SK-N-SH treated with all-trans-retinoic acid at 6 μM for 48 hours (cell line): ENCODE measurements at regions not wholly inside any gene's neighbourhood (a gene's known extent, or its start where the extent isn't known, plus 50 kb on each side); places are given as distances from the start of the nearest gene placed in this dataset.

Experiments
- BACH2 ChIP-seq: fragments of 250-450 bp; sonication (Bioruptor Pico); IDR thresholded peaks from 2 replicates; pipeline ENCODE4 v1.9.0; 2021; ENCODE audit warnings: mild to moderate bottlenecking, borderline replicate concordance
- CREB5 ChIP-seq: fragments of 250-450 bp; sonication (Bioruptor Pico); IDR thresholded peaks from 2 replicates; pipeline ENCODE4 v1.5.1; 2020; ENCODE audit warnings: low read depth, mild to moderate bottlenecking, moderate library complexity
- PATZ1 ChIP-seq: fragments of 250-450 bp; sonication (Bioruptor Pico); IDR thresholded peaks from 2 replicates; pipeline ENCODE4 v1.8.0; 2020; ENCODE audit warnings: mild to moderate bottlenecking, moderate library complexity, borderline replicate concordance
- POU6F1 ChIP-seq: fragments of 250-450 bp; sonication (Bioruptor Pico); IDR thresholded peaks from 2 replicates; pipeline ENCODE4 v1.8.0; 2021; ENCODE audit warnings: low read depth, mild to moderate bottlenecking, moderate library complexity, borderline replicate concordance
- PPARA ChIP-seq: fragments of 250-450 bp; sonication (Bioruptor Pico); IDR thresholded peaks from 2 replicates; pipeline ENCODE4 v1.5.0; 2020; ENCODE audit warnings: mild to moderate bottlenecking, borderline replicate concordance
- RARB ChIP-seq: fragments of 250-450 bp; sonication (Bioruptor Pico); IDR thresholded peaks from 2 replicates; pipeline ENCODE4 v1.8.0; 2021; ENCODE audit warnings: mild to moderate bottlenecking, moderate library complexity
- ZFP30 ChIP-seq: fragments of 450-650 bp; formaldehyde crosslinking; IDR thresholded peaks from 2 replicates; pipeline ENCODE4 v1.5.0; 2022; ENCODE audit warnings: mild to moderate bottlenecking, moderate library complexity
- ZNF8 ChIP-seq: fragments of 450-650 bp; formaldehyde crosslinking; IDR thresholded peaks from 2 replicates; pipeline ENCODE4 v1.5.0; 2020; ENCODE audit warnings: mild to moderate bottlenecking, moderate library complexity

DNA sequence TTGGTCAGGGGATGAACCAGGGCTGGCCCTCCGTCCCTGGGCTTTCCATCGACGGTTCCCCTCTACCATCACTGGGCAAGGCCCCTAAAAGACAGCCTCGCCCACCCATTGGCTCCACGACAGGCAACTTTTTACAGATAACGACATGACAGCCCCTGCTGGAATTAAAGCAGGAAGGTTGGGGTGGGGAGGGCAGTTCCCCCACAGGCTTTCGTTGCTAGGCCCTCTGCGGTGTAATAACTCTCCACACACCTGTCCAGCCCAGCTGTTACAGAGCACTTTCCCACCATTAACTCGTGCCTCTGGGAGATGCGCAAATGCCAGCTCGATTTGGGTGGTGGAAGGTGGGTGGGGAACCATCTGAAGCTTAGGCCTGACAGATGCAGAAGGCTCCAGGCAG lies 264.2 kb upstream of the TLE3 start:
- no peak for TF ChIP-seq POU6F1 (CRISPR knock-in tag)
- TF ChIP-seq BACH2 (CRISPR knock-in tag) = no peak
- no peak for TF ChIP-seq RARB (CRISPR knock-in tag)
- no peak for TF ChIP-seq PPARA (CRISPR knock-in tag)
- TF ChIP-seq PATZ1 (CRISPR knock-in tag) = no peak
- no peak for TF ChIP-seq ZFP30
- no peak for TF ChIP-seq CREB5 (CRISPR knock-in tag)
- no peak for TF ChIP-seq ZNF8 (CRISPR knock-in tag)
